Mucosa of descending colon (tissue), 3 donors: ENCODE measurements at regions not wholly inside any gene's neighbourhood (a gene's known extent, or its start where the extent isn't known, plus 50 kb on each side); places are given as distances from the start of the nearest gene placed in this dataset.

Source experiments
- ATAC-seq: fragments of 200-7000 bp; cut with Tn5 transposase; one replicate; pipeline ENCODE4 v1.9.1; 2020; ENCODE audit warnings: mild to moderate bottlenecking, moderate library complexity
- DNase-seq, 3 donors: peaks; one replicate each; pipeline ENCODE4 v3.0.0-alpha.2; 2020
- H3K36me3 ChIP-seq: fragments of 200-600 bp; one replicate; pipeline ENCODE4 v1.8.0; 2021; ENCODE audit warnings: low read depth, mild to moderate bottlenecking
- H3K4me1 ChIP-seq: fragments of 200-600 bp; one replicate; pipeline ENCODE4 v1.8.0; 2021; ENCODE audit warnings: low read depth, mild to moderate bottlenecking
- H3K4me3 ChIP-seq: fragments of 200-600 bp; one replicate; pipeline ENCODE4 v1.8.0; 2021; ENCODE audit warnings: mild to moderate bottlenecking
- H3K9me3 ChIP-seq: fragments of 200-600 bp; one replicate; pipeline ENCODE4 v1.8.0; 2021; ENCODE audit warnings: mild to moderate bottlenecking
- CTCF ChIP-seq: fragments of 200-600 bp; IDR thresholded peaks from one replicate; pipeline ENCODE4 v1.8.0; 2022; ENCODE audit warnings: antibody characterized with exemption, mild to moderate bottlenecking
- intact Hi-C, 2 donors: fragments of 100-400 bp; cut with DNase I in 1 of 2; cut with micrococcal nuclease in 1 of 2; formaldehyde crosslinking; loops; one replicate each; pipeline versions ENCODE4 v1.11.0 to v1.11.1; 2022; cut with DNase I, micrococcal nuclease
- donor health status: DM: no; HTN: no; CAD: no; lungs with moderate emphysema.
- donor health status: DM: no; HTN: no; CAD: no.
- donor health status: DM: no; HTN: yes; CAD: no.

GRCh38 chr4:182126096-182126495, 117.1 kb upstream of the TENM3 start:
- ATAC-seq = no peak
- no peak overlapping the region for H3K4me3 ChIP-seq

GRCh38 chr4:182126603-182127002, 116.6 kb upstream of the TENM3 start:
- peaks cover 2% of the 10 kb centered on the region for H3K9me3 ChIP-seq
- no peaks in the 10 kb centered on the region for H3K4me1 ChIP-seq
- intact Hi-C loops = no loop called here
- H3K4me3 ChIP-seq = no peak overlapping the region
- H3K36me3 ChIP-seq = no peaks in the 10 kb centered on the region
- DNase-seq = no peak
- ATAC-seq = no peak
- no peak for TF ChIP-seq CTCF

More at GRCh38 chr4:182126096-182126495, 117.1 kb upstream of the TENM3 start:
- intact Hi-C loops = no loop called here
- Histone ChIP-seq H3K4me1 (no peaks in the 10 kb centered on the region), H3K9me3 (peaks cover 2% of the 10 kb centered on the region), H3K36me3 (no peaks in the 10 kb centered on the region)
- no peak for TF ChIP-seq CTCF
- DNase-seq = no peak

GRCh38 chr4:182133033-182133432, 110.2 kb upstream of the TENM3 start:
- Histone ChIP-seq H3K4me3 (no peak overlapping the region), H3K36me3 (no peaks in the 10 kb centered on the region), H3K4me1 (no peaks in the 10 kb centered on the region), H3K9me3 (no peaks in the 10 kb centered on the region)
- DNase-seq (no peak), ATAC-seq (no peak)
- intact Hi-C loops = no loop called here
- no peak for TF ChIP-seq CTCF

GRCh38 chr4:182134261-182134660, 108.9 kb upstream of the TENM3 start:
- ATAC-seq = no peak

GRCh38 chr4:182136201-182136600, 107.0 kb upstream of the TENM3 start:
- intact Hi-C loops = no loop called here
- peaks cover 3% of the 10 kb centered on the region for H3K4me1 ChIP-seq
- H3K4me3 ChIP-seq = no peak overlapping the region
- ATAC-seq = no peak
- DNase-seq = no peak
- no peaks in the 10 kb centered on the region for H3K9me3 ChIP-seq
- H3K36me3 ChIP-seq = no peaks in the 10 kb centered on the region
- TF ChIP-seq CTCF = no peak

More at GRCh38 chr4:182134261-182134660, 108.9 kb upstream of the TENM3 start:
- Histone ChIP-seq H3K4me3 (no peak overlapping the region), H3K9me3 (no peaks in the 10 kb centered on the region), H3K36me3 (no peaks in the 10 kb centered on the region), H3K4me1 (no peaks in the 10 kb centered on the region)
- DNase-seq = no peak
- TF ChIP-seq CTCF = no peak
- intact Hi-C loops = no loop called here

GRCh38 chr4:182137343-182137742, 105.9 kb upstream of the TENM3 start:
- Histone ChIP-seq H3K36me3 (no peaks in the 10 kb centered on the region), H3K4me3 (no peak overlapping the region), H3K4me1 (peaks cover 4% of the 10 kb centered on the region), H3K9me3 (no peaks in the 10 kb centered on the region)
- ATAC-seq (no peak), DNase-seq (no peak)
- intact Hi-C loops = no loop called here
- TF ChIP-seq CTCF = no peak
